HEK293T (cell line): ENCODE measurements at regions not wholly inside any gene's neighbourhood (a gene's known extent, or its start where the extent isn't known, plus 50 kb on each side); places are given as distances from the start of the nearest gene placed in this dataset.
"Not testable (repeated sequence)": the region's sequence is repeated elsewhere in the genome, so short reads cannot be mapped to it uniquely, and the experiment has no call there.

Experiments
- CTCF ChIA-PET: fragments of 350-600 bp; formaldehyde crosslinking; extraction: SDS; loops from one replicate; lab custom pipeline; 2021; ENCODE audit warnings: antibody characterized with exemption, inconsistent platforms; lab: Yijun Ruan, JAX
- POLR2A ChIA-PET: fragments of 350-600 bp; formaldehyde crosslinking; extraction: SDS; loops from one replicate; lab custom pipeline; 2020; ENCODE audit warnings: antibody characterized with exemption, inconsistent platforms; lab: Yijun Ruan, JAX
- DNase-seq: peaks from one replicate; pipeline ENCODE4 v3.0.0; 2012; ENCODE audit warnings: mixed read lengths; ENCODE audit errors: extremely low spot score
- ARNT ChIP-seq: fragments of 450-650 bp; IDR thresholded peaks from 2 replicates; pipeline ENCODE4 v1.6.1; 2017; ENCODE audit warnings: mild to moderate bottlenecking
- BHLHE40 ChIP-seq: fragments of 450-650 bp; IDR thresholded peaks from 2 replicates; pipeline ENCODE4 v1.6.1; 2016; ENCODE audit warnings: mild to moderate bottlenecking, moderate library complexity, borderline replicate concordance
- CTBP1 ChIP-seq: fragments of 450-650 bp; IDR thresholded peaks from 2 replicates; pipeline ENCODE4 v1.6.1; 2016; ENCODE audit warnings: borderline replicate concordance
- ELF4 ChIP-seq: fragments of 450-650 bp; IDR thresholded peaks from 2 replicates; pipeline ENCODE4 v1.6.1; 2017; ENCODE audit warnings: antibody characterized with exemption
- FOXA1 ChIP-seq: fragments of 450-650 bp; IDR thresholded peaks from 2 replicates; pipeline ENCODE4 v1.6.1; 2016; ENCODE audit warnings: mild to moderate bottlenecking
- FOXK2 ChIP-seq: fragments of 450-650 bp; IDR thresholded peaks from 2 replicates; pipeline ENCODE4 v1.6.1; 2016; ENCODE audit warnings: mild to moderate bottlenecking
- FOXM1 ChIP-seq: fragments of 450-650 bp; IDR thresholded peaks from 2 replicates; pipeline ENCODE4 v1.6.1; 2017; ENCODE audit warnings: mild to moderate bottlenecking, borderline replicate concordance
- HDGF ChIP-seq: fragments of 450-650 bp; IDR thresholded peaks from 2 replicates; pipeline ENCODE4 v1.6.1; 2017; ENCODE audit warnings: antibody characterized with exemption, borderline replicate concordance
- L3MBTL2 ChIP-seq: fragments of 450-650 bp; conservative IDR thresholded peaks from 2 replicates; pipeline ENCODE4 v1.6.1; 2016; ENCODE audit warnings: mild to moderate bottlenecking
- LEF1 ChIP-seq: fragments of 450-650 bp; IDR thresholded peaks from 2 replicates; pipeline ENCODE4 v1.6.1; 2017; ENCODE audit warnings: mild to moderate bottlenecking, borderline replicate concordance
- NFRKB ChIP-seq: fragments of 450-650 bp; IDR thresholded peaks from 2 replicates; pipeline ENCODE4 v1.6.1; 2016; ENCODE audit warnings: mild to moderate bottlenecking, moderate library complexity
- SP1 ChIP-seq: fragments of 450-650 bp; IDR thresholded peaks from 2 replicates; pipeline ENCODE4 v1.6.1; 2017
- SUZ12 ChIP-seq: fragments of 450-650 bp; IDR thresholded peaks from 2 replicates; pipeline ENCODE4 v1.6.1; 2016; ENCODE audit warnings: mild to moderate bottlenecking
- TARDBP ChIP-seq: fragments of 450-650 bp; IDR thresholded peaks from 2 replicates; pipeline ENCODE4 v1.6.1; 2016
- ZNF384 ChIP-seq: fragments of 450-650 bp; IDR thresholded peaks from 2 replicates; pipeline ENCODE4 v1.6.1; 2016
- TF ChIP-seq, protein P1 (sequence below): fragments of 450-650 bp; IDR thresholded peaks from 2 replicates; pipeline ENCODE4 v1.6.1; 2016

DNA sequence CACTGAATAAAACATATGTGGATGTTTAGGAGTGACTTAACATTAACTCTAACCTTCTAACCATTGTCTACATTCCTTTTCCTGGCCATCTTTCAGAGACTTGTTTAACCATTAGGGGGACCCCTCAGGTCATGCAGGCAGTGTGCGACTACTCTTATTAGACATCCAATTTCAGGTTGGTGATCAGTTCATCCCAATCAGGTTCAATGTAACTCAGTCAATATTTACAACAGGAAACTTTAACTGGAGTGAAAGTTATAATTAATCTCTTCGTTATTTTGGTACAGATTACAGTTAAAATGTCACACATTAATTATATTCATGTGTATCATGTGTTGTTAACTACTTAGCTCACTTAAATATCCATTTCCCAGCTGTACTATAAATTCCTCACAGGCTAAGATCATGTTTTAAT is 68.8 kb upstream of the RGS1 start:
- CTCF ChIA-PET, result interaction anchor here (0.7 kb wide), 1 partner anchor 267 kb away, joined by 4 read pairs; no protein-coding TSS in a partner anchor

GRCh38 chr1:192512426-192513162 is 63.0 kb upstream of the RGS1 start:
- TF ChIP-seq FOXA1, result no peak
- TF ChIP-seq, protein P1, sequence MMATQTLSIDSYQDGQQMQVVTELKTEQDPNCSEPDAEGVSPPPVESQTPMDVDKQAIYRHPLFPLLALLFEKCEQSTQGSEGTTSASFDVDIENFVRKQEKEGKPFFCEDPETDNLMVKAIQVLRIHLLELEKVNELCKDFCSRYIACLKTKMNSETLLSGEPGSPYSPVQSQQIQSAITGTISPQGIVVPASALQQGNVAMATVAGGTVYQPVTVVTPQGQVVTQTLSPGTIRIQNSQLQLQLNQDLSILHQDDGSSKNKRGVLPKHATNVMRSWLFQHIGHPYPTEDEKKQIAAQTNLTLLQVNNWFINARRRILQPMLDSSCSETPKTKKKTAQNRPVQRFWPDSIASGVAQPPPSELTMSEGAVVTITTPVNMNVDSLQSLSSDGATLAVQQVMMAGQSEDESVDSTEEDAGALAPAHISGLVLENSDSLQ, result peak; percentile 22; the same call in 1 of the 2 replicates
- POLR2A ChIA-PET, result no interaction called here
- CTCF ChIA-PET, result no interaction called here
- peak; percentile 9 for DNase-seq

More for the DNA sequence above, 68.8 kb upstream of the RGS1 start:
- DNase-seq, result peak; percentile 15
- no peak for TF ChIP-seq LEF1
- TF ChIP-seq BHLHE40, result no peak
- TF ChIP-seq SP1, result no peak
- TF ChIP-seq SUZ12, result no peak
- no peak for TF ChIP-seq L3MBTL2
- no peak for TF ChIP-seq FOXK2
- TF ChIP-seq HDGF, result no peak
- TF ChIP-seq, protein P1, result no peak
- TF ChIP-seq FOXA1, result no peak
- TF ChIP-seq NFRKB, result no peak
- TF ChIP-seq TARDBP, result no peak
- POLR2A ChIA-PET, result no interaction called here

- DNase-seq, result no peak
- no peak for TF ChIP-seq TARDBP
- TF ChIP-seq L3MBTL2, result no peak
- TF ChIP-seq CTBP1, result no peak
- no peak for TF ChIP-seq BHLHE40
- TF ChIP-seq ZNF384, result no peak
- TF ChIP-seq HDGF, result no peak
- TF ChIP-seq FOXM1, result no peak
- no peak for TF ChIP-seq ARNT
- TF ChIP-seq LEF1, result no peak
- TF ChIP-seq FOXK2, result no peak
- no peak for TF ChIP-seq FOXA1
- no peak for TF ChIP-seq SP1
- TF ChIP-seq NFRKB, result no peak
- no peak for TF ChIP-seq ELF4
- TF ChIP-seq, protein P1, result no peak
- ChIA-PET CTCF (no interaction called here), POLR2A (no interaction called here)
Measured at GRCh38 chr1:192513196-192513595, 62.4 kb upstream of the RGS1 start.

GRCh38 chr1:192513697-192514096 is 61.9 kb upstream of the RGS1 start:
- no peak for DNase-seq
- ChIA-PET POLR2A (no interaction called here), CTCF (no interaction called here)
- TF ChIP-seq, protein P1, result no peak
- TF ChIP-seq FOXA1 (no peak), ZNF384 (no peak), BHLHE40 (no peak), L3MBTL2 (no peak), FOXK2 (no peak), CTBP1 (no peak), ARNT (no peak), SUZ12 (no peak), FOXM1 (no peak), NFRKB (no peak), TARDBP (no peak), HDGF (no peak), SP1 (no peak), LEF1 (no peak), ELF4 (no peak)

GRCh38 chr1:192516776-192517297 is 58.7 kb upstream of the RGS1 start:
- no peak for DNase-seq
- POLR2A ChIA-PET, result no interaction called here
- TF ChIP-seq LEF1 (no peak), SP1 (no peak), TARDBP (no peak), ZNF384 (no peak), ELF4 (no peak), CTBP1 (no peak), HDGF (no peak), FOXA1 (no peak), NFRKB (no peak), FOXK2 (no peak), L3MBTL2 (no peak), SUZ12 (no peak)
- TF ChIP-seq, protein P1, result no peak
- CTCF ChIA-PET, result no interaction called here

DNA sequence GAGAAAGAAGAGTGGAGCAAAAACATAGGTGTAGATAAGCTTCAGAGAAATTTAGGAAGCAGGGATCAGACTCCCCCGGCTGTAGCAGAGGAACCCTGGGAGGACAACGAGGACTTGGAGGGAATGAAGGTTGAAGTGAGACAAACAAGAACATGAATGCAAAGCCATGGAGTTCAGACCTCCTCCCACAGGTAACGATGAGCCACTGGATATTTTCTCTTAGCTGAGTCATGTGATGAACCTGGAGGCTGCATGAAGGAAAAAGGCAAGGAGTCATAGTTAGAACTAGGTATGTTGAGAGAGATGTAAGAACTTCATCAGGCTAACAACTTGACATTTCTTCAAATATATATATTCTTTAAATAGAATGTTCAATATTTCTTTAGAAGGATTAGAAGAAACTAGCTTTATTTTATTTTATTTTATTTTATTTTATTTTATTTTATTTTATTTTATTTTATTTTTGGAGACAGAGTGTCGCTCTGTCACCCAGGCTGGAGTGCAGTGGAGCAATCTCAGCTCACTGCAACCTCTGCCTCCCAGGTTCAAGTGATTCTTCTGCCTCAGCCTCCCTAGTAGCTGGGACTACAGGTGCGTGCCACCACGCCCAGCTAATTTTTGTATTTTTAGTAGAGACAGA is 57.7 kb upstream of the RGS1 start:
- DNase-seq, CTCF ChIA-PET, POLR2A ChIA-PET: not testable (repeated sequence)
